GM04504 (cell line): ENCODE measurements at regions not wholly inside any gene's neighbourhood (a gene's known extent, or its start where the extent isn't known, plus 50 kb on each side); places are given as distances from the start of the nearest gene placed in this dataset.

Experiments
- DNase-seq: peaks from one replicate; pipeline ENCODE4 v3.0.0-alpha.2; 2012; ENCODE audit warnings: low read depth

- DNase-seq = no peak
Observed at GRCh38 chr18:39801848-39802247, 2153.2 kb upstream of the PIK3C3 start.

GRCh38 chr18:39801010-39801409 is 2154.0 kb upstream of the PIK3C3 start:
- DNase-seq = no peak

- no peak for DNase-seq
Observed at GRCh38 chr18:39799006-39799405, 2156.0 kb upstream of the PIK3C3 start.

GRCh38 chr18:39796393-39796792 is 2158.6 kb upstream of the PIK3C3 start:
- DNase-seq = no peak

- DNase-seq = no peak
Observed at GRCh38 chr18:39795350-39795749, 2159.7 kb upstream of the PIK3C3 start.

- no peak for DNase-seq
Observed at GRCh38 chr18:39793609-39794008, 2161.4 kb upstream of the PIK3C3 start.

- DNase-seq = no peak
Observed at GRCh38 chr18:39788383-39788782, 2166.7 kb upstream of the PIK3C3 start.

GRCh38 chr18:39786477-39786876 is 2168.6 kb upstream of the PIK3C3 start:
- no peak for DNase-seq

GRCh38 chr18:39784541-39784940 is 2170.5 kb upstream of the PIK3C3 start:
- DNase-seq = no peak

- DNase-seq = no peak
Observed at GRCh38 chr18:39781565-39781964, 2173.5 kb upstream of the PIK3C3 start.

- DNase-seq = no peak
Observed at GRCh38 chr18:39780774-39781173, 2174.3 kb upstream of the PIK3C3 start.

GRCh38 chr18:39779926-39780325 is 2175.1 kb upstream of the PIK3C3 start:
- DNase-seq = no peak

- no peak for DNase-seq
Observed at GRCh38 chr18:39776766-39777165, 2178.3 kb upstream of the PIK3C3 start.

- no peak for DNase-seq
Observed at GRCh38 chr18:39774957-39775598, 2180.0 kb upstream of the PIK3C3 start.

GRCh38 chr18:39773646-39774045 is 2181.4 kb upstream of the PIK3C3 start:
- DNase-seq = no peak

- DNase-seq = no peak
Observed at GRCh38 chr18:39772155-39772919, 2182.7 kb upstream of the PIK3C3 start.

GRCh38 chr18:39770399-39770798 is 2184.6 kb upstream of the PIK3C3 start:
- DNase-seq = no peak

GRCh38 chr18:39764873-39765272 is 2190.2 kb upstream of the PIK3C3 start:
- no peak for DNase-seq

- DNase-seq = no peak
Observed at GRCh38 chr18:39761273-39761672, 2193.8 kb upstream of the PIK3C3 start.

- DNase-seq = no peak
Observed at GRCh38 chr18:39759926-39760325, 2194.3 kb upstream of the CELF4 start.

- no peak for DNase-seq
Observed at GRCh38 chr18:39753178-39753577, 2187.6 kb upstream of the CELF4 start.

- DNase-seq = no peak
Observed at GRCh38 chr18:39752351-39752750, 2186.8 kb upstream of the CELF4 start.

- DNase-seq = no peak
Observed at GRCh38 chr18:39751921-39752320, 2186.3 kb upstream of the CELF4 start.

GRCh38 chr18:39751161-39751560 is 2185.6 kb upstream of the CELF4 start:
- DNase-seq = no peak
